B cell (primary cell): ENCODE measurements at regions not wholly inside any gene's neighbourhood (a gene's known extent, or its start where the extent isn't known, plus 50 kb on each side); places are given as distances from the start of the nearest gene placed in this dataset.

Source experiments
- ATAC-seq: fragments of 200-7000 bp; cut with Tn5 transposase; one replicate; pipeline ENCODE4 v1.10.0; 2021; ENCODE audit warnings: low read depth, mild to moderate bottlenecking, moderate number of reproducible peaks, moderate library complexity
- CTCF ChIA-PET: fragments of 350-600 bp; sonication (Branson Sonifier 250); formaldehyde crosslinking; loops from one replicate; lab custom pipeline; 2021; ENCODE audit warnings: antibody characterized with exemption, inconsistent platforms; lab: Charles Lee
- POLR2A ChIA-PET: fragments of 350-600 bp; sonication (Branson Sonifier 250); formaldehyde crosslinking; loops from one replicate; lab custom pipeline; 2021; ENCODE audit warnings: antibody characterized with exemption; lab: Charles Lee
- DNase-seq: peaks from one replicate; pipeline ENCODE4 v3.0.0; 2013
- H2AFZ ChIP-seq: 2 replicates; pipeline ENCODE4 v1.6.1; 2012; ENCODE audit warnings: mild to moderate bottlenecking, low read depth, low read length; ENCODE audit not compliant: insufficient read depth, poor library complexity, severe bottlenecking
- H3K27ac ChIP-seq, 2 donors: 1 replicate in 1 of 2; 2 replicates in 1 of 2; pipeline ENCODE4 v1.5.1; 2012 to 2013; ENCODE audit warnings: low read length in 2 of 2, mild to moderate bottlenecking in 2 of 2, moderate library complexity in 1 of 2
- H3K27me3 ChIP-seq, 4 experiments: fragments of 200-600 bp in 1 of 4; sonication (generic) in 1 of 4; replicated peaks in 1 of 4; 1 replicate in 2 of 4; 2 replicates in 2 of 4; pipeline versions ENCODE4 v1.6.1 to v1.7.0; 2013 to 2016; ENCODE audit warnings: low read length in 3 of 4, mild to moderate bottlenecking in 2 of 4, mixed read lengths in 1 of 4, moderate library complexity in 1 of 4; ENCODE audit not compliant: insufficient read depth in 4 of 4, control insufficient read depth in 3 of 4; ENCODE audit errors: control extremely low read depth in 1 of 4
- H3K36me3 ChIP-seq, 2 experiments: replicated peaks in 1 of 2; 1 replicate in 1 of 2; 2 replicates in 1 of 2; pipeline versions ENCODE4 v1.6.1 to v1.7.1; 2013; ENCODE audit warnings: low read length in 1 of 2; ENCODE audit not compliant: insufficient read depth in 2 of 2, control insufficient read depth in 1 of 2; ENCODE audit errors: control extremely low read depth in 1 of 2, extremely low read depth in 1 of 2
- H3K4me1 ChIP-seq, 2 donors: fragments of 200-600 bp in 1 of 2; sonication (generic) in 1 of 2; 1 replicate in 1 of 2; 2 replicates in 1 of 2; pipeline versions ENCODE4 v1.5.1 to v1.6.1; 2013 to 2017; ENCODE audit warnings: low read length in 2 of 2; ENCODE audit not compliant: control insufficient read depth in 2 of 2, insufficient read depth in 2 of 2
- H3K4me2 ChIP-seq: replicated peaks from 2 replicates; pipeline ENCODE3; 2012; ENCODE audit warnings: mild to moderate bottlenecking, low read depth, low read length; ENCODE audit not compliant: poor library complexity, severe bottlenecking
- H3K4me3 ChIP-seq, 5 experiments: fragments of 200-600 bp in 1 of 5; sonication (generic) in 1 of 5; 1 replicate in 3 of 5; 2 replicates in 2 of 5; pipeline versions ENCODE4 v1.5.1 to v1.7.0; 2011 to 2016; ENCODE audit warnings: low read length in 4 of 5, mild to moderate bottlenecking in 4 of 5, low read depth in 2 of 5, control low read depth in 1 of 5, moderate library complexity in 1 of 5; ENCODE audit not compliant: insufficient read depth in 1 of 5; ENCODE audit errors: control extremely low read depth in 1 of 5, extremely low read depth in 1 of 5
- H3K79me2 ChIP-seq: fragments of 200-600 bp; sonication (generic); one replicate; pipeline ENCODE4 v1.6.0; 2016; ENCODE audit warnings: low read length; ENCODE audit not compliant: control insufficient read depth, insufficient read depth
- H3K9ac ChIP-seq: fragments of 200-600 bp; sonication (generic); 2 replicates; pipeline ENCODE4 v1.6.1; 2017; ENCODE audit warnings: mild to moderate bottlenecking, low read length, moderate library complexity
- H3K9me3 ChIP-seq, 3 donors: one replicate each; pipeline versions ENCODE4 v1.6.1 to v1.7.1; 2013; ENCODE audit warnings: low read length in 2 of 3; ENCODE audit not compliant: control insufficient read depth in 2 of 3, insufficient read depth in 1 of 3; ENCODE audit errors: control extremely low read depth in 1 of 3
- H4K20me1 ChIP-seq: 2 replicates; pipeline ENCODE4 v1.6.0; 2012; ENCODE audit warnings: mild to moderate bottlenecking, low read length; ENCODE audit not compliant: insufficient read depth, control insufficient read depth, poor library complexity, severe bottlenecking
- H3K27ac Mint-ChIP-seq: one replicate; pipeline ENCODE4 v1.8.0; 2021; ENCODE audit warnings: mixed read lengths
- H3K27me3 Mint-ChIP-seq: one replicate; pipeline ENCODE4 v1.8.0; 2021; ENCODE audit warnings: mixed read lengths
- H3K4me1 Mint-ChIP-seq: one replicate; pipeline ENCODE4 v1.8.0; 2021; ENCODE audit warnings: mixed read lengths
- H3K4me3 Mint-ChIP-seq: one replicate; pipeline ENCODE4 v1.8.0; 2021; ENCODE audit warnings: mixed read lengths
- H3K9me3 Mint-ChIP-seq: one replicate; pipeline ENCODE4 v1.8.0; 2022; ENCODE audit warnings: mixed read lengths; ENCODE audit not compliant: insufficient read depth
- CTCF ChIP-seq: fragments of 200-600 bp; IDR thresholded peaks from one replicate; pipeline ENCODE4 v1.8.0; 2022; ENCODE audit warnings: antibody characterized with exemption, mild to moderate bottlenecking
- EZH2 ChIP-seq: IDR thresholded peaks from 2 replicates; pipeline ENCODE4 v1.6.1; 2012; ENCODE audit warnings: borderline replicate concordance, low read depth, mild to moderate bottlenecking, moderate library complexity, low read length; ENCODE audit not compliant: insufficient read depth, poor library complexity, severe bottlenecking
- WGBS: methylation state at CpG from one replicate; pipeline ENCODE4 v1.1.5; 2013; ENCODE audit warnings: missing lambda C conversion rate; ENCODE audit not compliant: insufficient coverage; 5-methylcytosine and 5-hydroxymethylcytosine counted together
- intact Hi-C: fragments of 100-400 bp; cut with micrococcal nuclease; formaldehyde crosslinking; loops from one replicate; pipeline ENCODE4 v1.10.0; 2022

DNA sequence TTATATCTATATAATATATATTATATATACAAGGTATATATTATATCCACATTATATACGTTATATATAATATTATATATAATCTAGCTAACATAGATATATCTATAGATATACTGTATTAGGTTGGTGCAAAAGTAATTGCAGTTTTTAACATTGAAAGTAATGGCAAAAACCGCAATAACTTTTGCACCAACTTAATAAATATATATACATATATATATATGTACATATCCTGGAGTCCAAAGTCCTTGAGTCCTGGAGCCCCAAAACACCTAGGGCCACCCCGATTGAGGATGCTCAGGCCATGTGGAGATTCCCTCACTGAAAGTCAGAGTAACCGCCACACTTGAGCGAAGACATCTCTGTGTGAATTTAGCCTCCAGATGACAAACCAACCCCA is 408.2 kb upstream of the AUTS2 start:
- Mint-ChIP-seq H3K4me3 (no peak overlapping the region), H3K9me3 (peaks cover 8% of the 10 kb centered on the region), H3K27me3 (no peaks in the 10 kb centered on the region), H3K27ac (no peak overlapping the region), H3K4me1 (peaks cover 9% of the 10 kb centered on the region)
- H3K9ac ChIP-seq: no peak overlapping the region
- no peak for DNase-seq
- ChIA-PET CTCF (no interaction called here), POLR2A (no interaction called here)
- no peaks in the 10 kb centered on the region for H3K36me3 ChIP-seq
- no peak overlapping the region for H3K27ac ChIP-seq
- no peak for ATAC-seq
- H2AFZ ChIP-seq: no peak overlapping the region
- no peak overlapping the region for H3K4me2 ChIP-seq
- peaks cover 0 to 8% of the 10 kb centered on the region in 2 donors for H3K4me1 ChIP-seq
- intact Hi-C loops: no loop called here
- H3K4me3 ChIP-seq: no peak overlapping the region
- TF ChIP-seq EZH2 (no peak), CTCF (no peak)
- 100% methylated on average over 1 of the region's 5 CpGs for WGBS
- H4K20me1 ChIP-seq: no peaks in the 10 kb centered on the region
- no peaks in the 10 kb centered on the region for H3K79me2 ChIP-seq
- no peaks in the 10 kb centered on the region for H3K27me3 ChIP-seq
- peaks cover 0 to 10% (median 0%) of the 10 kb centered on the region in 3 donors for H3K9me3 ChIP-seq

- no peak for ATAC-seq
- TF ChIP-seq CTCF: no peak
- TF ChIP-seq EZH2: no peak
These were observed 407.5 kb upstream of the AUTS2 start for GRCh38 chr7:69190763-69191162.

More at GRCh38 chr7:69190763-69191162, 407.5 kb upstream of the AUTS2 start:
- H3K36me3 ChIP-seq: no peaks in the 10 kb centered on the region
- no peaks in the 10 kb centered on the region for H3K79me2 ChIP-seq
- H3K4me1 Mint-ChIP-seq: peaks cover 9% of the 10 kb centered on the region
- peaks cover 8% of the 10 kb centered on the region for H3K9me3 Mint-ChIP-seq
- no peaks in the 10 kb centered on the region for H3K27me3 Mint-ChIP-seq
- CTCF ChIA-PET: no interaction called here
- H3K27me3 ChIP-seq: no peaks in the 10 kb centered on the region
- POLR2A ChIA-PET: no interaction called here
- no peak overlapping the region for H3K9ac ChIP-seq
- WGBS: 100% methylated on average over 1 of the region's 2 CpGs
- no peak overlapping the region for H3K4me3 ChIP-seq
- no peak overlapping the region for H3K4me2 ChIP-seq
- H3K4me3 Mint-ChIP-seq: no peak overlapping the region
- H3K4me1 ChIP-seq: peaks cover 0 to 7% of the 10 kb centered on the region in 2 donors
- no peak overlapping the region for H3K27ac ChIP-seq
- H4K20me1 ChIP-seq: no peaks in the 10 kb centered on the region
- no peak overlapping the region for H3K27ac Mint-ChIP-seq
- peaks cover 0 to 8% (median 0%) of the 10 kb centered on the region in 3 donors for H3K9me3 ChIP-seq
- H2AFZ ChIP-seq: no peak overlapping the region
- DNase-seq: no peak
- intact Hi-C loops: no loop called here
